ENCODE measurements at regions not wholly inside any gene's neighbourhood (a gene's known extent, or its start where the extent isn't known, plus 50 kb on each side); places are given as distances from the start of the nearest gene placed in this dataset.

- ATAC-seq = no peak
- Histone ChIP-seq H3K4me3 (no peak overlapping the region), H3K27ac (no peak overlapping the region), H3K4me1 (no peaks in the 10 kb centered on the region), H3K36me3 (no peaks in the 10 kb centered on the region), H3K9me3 (peaks cover 0 to 5% (median 0%) of the 10 kb centered on the region in 3 donors), H3K27me3 (no peaks in the 10 kb centered on the region)
- no peak for TF ChIP-seq POLR2A (IDR thresholded peaks at IDR 0.05)
- TF ChIP-seq EP300 (IDR thresholded peaks at IDR 0.05) = no peak
- TF ChIP-seq POLR2AphosphoS5 (IDR thresholded peaks at IDR 0.05) = no peak
- TF ChIP-seq CTCF (IDR thresholded peaks at IDR 0.05) = no peak
- WGBS, 2 donors (ENCODE audit: low coverage in 1 of 2) = 7 to 13% methylated on average over 3 of the region's 3 CpGs
Observed at GRCh38 chr14:28142400-28143015, 624.1 kb upstream of the FOXG1 start.

- no peak for TF ChIP-seq POLR2AphosphoS5 (IDR thresholded peaks at IDR 0.05)
- no peak for TF ChIP-seq POLR2A (IDR thresholded peaks at IDR 0.05)
- no peak for TF ChIP-seq EP300 (IDR thresholded peaks at IDR 0.05)
- no peak for TF ChIP-seq CTCF (IDR thresholded peaks at IDR 0.05)
- H3K4me1 ChIP-seq = no peaks in the 10 kb centered on the region
- H3K27me3 ChIP-seq = no peaks in the 10 kb centered on the region
- no peak for ATAC-seq
- no peak overlapping the region for H3K4me3 ChIP-seq
- no peak overlapping the region for H3K27ac ChIP-seq
- peaks cover 0 to 7% (median 0%) of the 10 kb centered on the region in 3 donors for H3K9me3 ChIP-seq
- H3K36me3 ChIP-seq = no peaks in the 10 kb centered on the region
- WGBS, 2 donors (ENCODE audit: low coverage in 1 of 2) = 39 to 53% methylated on average over 2 to 3 of the region's 3 CpGs
Observed at GRCh38 chr14:28143316-28143715, 623.3 kb upstream of the FOXG1 start.

- WGBS, 2 donors (ENCODE audit: low coverage in 1 of 2) = 66 to 68% methylated on average over 3 of the region's 3 CpGs
- no peaks in the 10 kb centered on the region for H3K27me3 ChIP-seq
- peaks cover 0 to 7% (median 0%) of the 10 kb centered on the region in 3 donors for H3K9me3 ChIP-seq
- TF ChIP-seq CTCF (IDR thresholded peaks at IDR 0.05) (no peak), EP300 (IDR thresholded peaks at IDR 0.05) (no peak), POLR2A (IDR thresholded peaks at IDR 0.05) (no peak)
- H3K36me3 ChIP-seq = no peaks in the 10 kb centered on the region
- H3K27ac ChIP-seq = no peak overlapping the region
- ATAC-seq = no peak
- no peak overlapping the region for H3K4me3 ChIP-seq
- H3K4me1 ChIP-seq = no peaks in the 10 kb centered on the region
Observed at GRCh38 chr14:28151926-28152325, 614.7 kb upstream of the FOXG1 start.

- no peak for ATAC-seq
- 53 to 63% methylated on average over 4 of the region's 4 CpGs for WGBS, 2 donors (ENCODE audit: low coverage in 1 of 2)
- no peak overlapping the region for H3K4me3 ChIP-seq
- H3K9me3 ChIP-seq = peaks cover 0 to 1% (median 0%) of the 10 kb centered on the region in 3 donors
- no peak for TF ChIP-seq EP300 (IDR thresholded peaks at IDR 0.05)
- TF ChIP-seq POLR2A (IDR thresholded peaks at IDR 0.05) = no peak
- TF ChIP-seq CTCF (IDR thresholded peaks at IDR 0.05) = no peak
- no peak for TF ChIP-seq POLR2AphosphoS5 (IDR thresholded peaks at IDR 0.05)
- no peaks in the 10 kb centered on the region for H3K4me1 ChIP-seq
- H3K36me3 ChIP-seq = no peaks in the 10 kb centered on the region
- no peaks in the 10 kb centered on the region for H3K27me3 ChIP-seq
- no peak overlapping the region for H3K27ac ChIP-seq
Observed at GRCh38 chr14:28152453-28153044, 614.0 kb upstream of the FOXG1 start.

GRCh38 chr14:28157289-28157869 lies 609.2 kb upstream of the FOXG1 start:
- H3K4me1 ChIP-seq = no peaks in the 10 kb centered on the region
- H3K27ac ChIP-seq = no peak overlapping the region
- H3K9me3 ChIP-seq = no peaks in the 10 kb centered on the region
- no peak overlapping the region for H3K4me3 ChIP-seq
- ATAC-seq = no peak
- TF ChIP-seq POLR2AphosphoS5 (IDR thresholded peaks at IDR 0.05) (no peak), POLR2A (IDR thresholded peaks at IDR 0.05) (no peak), EP300 (IDR thresholded peaks at IDR 0.05) (no peak), CTCF (IDR thresholded peaks at IDR 0.05) (no peak)
- 96% methylated on average over 5 of the region's 14 CpGs; no CpG with 5 or more reads in 1 of the 2 donors for WGBS, 2 donors (ENCODE audit: low coverage in 1 of 2)
- no peaks in the 10 kb centered on the region for H3K36me3 ChIP-seq
- H3K27me3 ChIP-seq = no peaks in the 10 kb centered on the region

Data from gastroesophageal sphincter (tissue), 4 donors.